Thoracic aorta (tissue), 2 donors: ENCODE measurements at regions not wholly inside any gene's neighbourhood (a gene's known extent, or its start where the extent isn't known, plus 50 kb on each side); places are given as distances from the start of the nearest gene placed in this dataset.

Source experiments
- ATAC-seq: fragments of 150-250 bp; one replicate; pipeline ENCODE4 v1.8.0; 2017; ENCODE audit warnings: low read depth; ENCODE audit not compliant: insufficient number of reproducible peaks, low FRiP score
- DNase-seq: peaks from one replicate; pipeline ENCODE4 v3.0.0-alpha.2; 2020; ENCODE audit warnings: low spot score
- H3K27ac ChIP-seq, 2 donors: fragments of 200-600 bp; sonication (generic); 1 replicate in 1 of 2; 2 replicates in 1 of 2; pipeline ENCODE4 v1.5.1; 2016; ENCODE audit warnings: mild to moderate bottlenecking in 2 of 2, moderate library complexity in 2 of 2
- H3K27me3 ChIP-seq: fragments of 200-600 bp; sonication (generic); replicated peaks from 2 replicates; pipeline ENCODE4 v1.6.0; 2016; ENCODE audit warnings: mild to moderate bottlenecking; ENCODE audit not compliant: insufficient read depth
- H3K36me3 ChIP-seq: fragments of 200-600 bp; sonication (generic); one replicate; pipeline ENCODE4 v1.5.1; 2016
- H3K4me1 ChIP-seq, 2 donors: fragments of 200-600 bp; sonication (generic); 1 replicate in 1 of 2; 2 replicates in 1 of 2; pipeline versions ENCODE4 v1.5.1 to v1.6.0; 2016; ENCODE audit warnings: low read depth in 2 of 2, mild to moderate bottlenecking in 1 of 2; ENCODE audit not compliant: control insufficient read depth in 1 of 2
- H3K4me3 ChIP-seq: fragments of 200-600 bp; sonication (generic); 2 replicates; pipeline ENCODE4 v1.5.1; 2016; ENCODE audit warnings: mild to moderate bottlenecking
- H3K9me3 ChIP-seq: fragments of 200-600 bp; sonication (generic); 2 replicates; pipeline ENCODE4 v1.5.1; 2016
- TF ChIP-seq, protein P1 (sequence below): fragments of 200-600 bp; sonication (generic); IDR thresholded peaks from one replicate; pipeline ENCODE4 v1.5.1; 2019; ENCODE audit warnings: antibody characterized with exemption

GRCh38 chr1:30384286-30385245, 338.8 kb downstream of the MATN1 start:
- H3K36me3 ChIP-seq = no peaks in the 10 kb centered on the region
- TF ChIP-seq, protein P1, sequence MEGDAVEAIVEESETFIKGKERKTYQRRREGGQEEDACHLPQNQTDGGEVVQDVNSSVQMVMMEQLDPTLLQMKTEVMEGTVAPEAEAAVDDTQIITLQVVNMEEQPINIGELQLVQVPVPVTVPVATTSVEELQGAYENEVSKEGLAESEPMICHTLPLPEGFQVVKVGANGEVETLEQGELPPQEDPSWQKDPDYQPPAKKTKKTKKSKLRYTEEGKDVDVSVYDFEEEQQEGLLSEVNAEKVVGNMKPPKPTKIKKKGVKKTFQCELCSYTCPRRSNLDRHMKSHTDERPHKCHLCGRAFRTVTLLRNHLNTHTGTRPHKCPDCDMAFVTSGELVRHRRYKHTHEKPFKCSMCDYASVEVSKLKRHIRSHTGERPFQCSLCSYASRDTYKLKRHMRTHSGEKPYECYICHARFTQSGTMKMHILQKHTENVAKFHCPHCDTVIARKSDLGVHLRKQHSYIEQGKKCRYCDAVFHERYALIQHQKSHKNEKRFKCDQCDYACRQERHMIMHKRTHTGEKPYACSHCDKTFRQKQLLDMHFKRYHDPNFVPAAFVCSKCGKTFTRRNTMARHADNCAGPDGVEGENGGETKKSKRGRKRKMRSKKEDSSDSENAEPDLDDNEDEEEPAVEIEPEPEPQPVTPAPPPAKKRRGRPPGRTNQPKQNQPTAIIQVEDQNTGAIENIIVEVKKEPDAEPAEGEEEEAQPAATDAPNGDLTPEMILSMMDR = no peak
- no peaks in the 10 kb centered on the region for H3K9me3 ChIP-seq
- H3K27ac ChIP-seq = no peak overlapping the region
- H3K4me1 ChIP-seq = no peaks in the 10 kb centered on the region
- DNase-seq (no peak), ATAC-seq (no peak)
- H3K27me3 ChIP-seq = no peaks in the 10 kb centered on the region
- H3K4me3 ChIP-seq = no peak overlapping the region

- TF ChIP-seq, protein P1 = no peak
- DNase-seq = no peak
- H3K9me3 ChIP-seq = no peaks in the 10 kb centered on the region
- H3K27me3 ChIP-seq = no peaks in the 10 kb centered on the region
- no peak for ATAC-seq
- H3K36me3 ChIP-seq = no peaks in the 10 kb centered on the region
- no peak overlapping the region for H3K27ac ChIP-seq
- no peak overlapping the region for H3K4me3 ChIP-seq
- no peaks in the 10 kb centered on the region for H3K4me1 ChIP-seq
Observed at GRCh38 chr1:30383221-30383711, 340.1 kb downstream of the MATN1 start.

DNA sequence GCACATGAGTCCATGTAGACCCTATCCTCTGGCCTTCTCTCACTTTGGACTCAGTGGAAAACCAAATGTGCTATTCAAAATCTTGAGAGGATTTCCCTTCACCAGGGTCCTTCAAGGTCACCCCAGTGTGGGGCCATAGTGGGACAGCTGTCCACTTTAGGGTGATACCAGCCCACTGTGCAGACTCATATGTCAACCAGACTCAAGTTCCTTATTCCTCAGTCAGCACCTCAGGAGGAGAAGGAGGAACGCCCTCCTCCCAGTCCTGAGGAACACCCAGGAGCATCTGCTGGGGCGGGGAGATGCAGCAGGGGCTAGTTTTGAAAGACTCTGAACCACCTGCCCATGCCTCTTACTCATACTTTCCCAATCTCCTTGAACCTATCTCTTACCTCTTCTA, 340.9 kb downstream of the MATN1 start:
- H3K27me3 ChIP-seq = no peaks in the 10 kb centered on the region
- no peaks in the 10 kb centered on the region for H3K9me3 ChIP-seq
- TF ChIP-seq, protein P1 = no peak
- ATAC-seq = no peak
- DNase-seq = no peak
- no peaks in the 10 kb centered on the region for H3K36me3 ChIP-seq
- H3K27ac ChIP-seq = no peak overlapping the region
- no peak overlapping the region for H3K4me3 ChIP-seq
- H3K4me1 ChIP-seq = no peaks in the 10 kb centered on the region

GRCh38 chr1:30381671-30382365, 341.6 kb downstream of the MATN1 start:
- no peak overlapping the region for H3K27ac ChIP-seq
- ATAC-seq = no peak
- H3K4me1 ChIP-seq = no peaks in the 10 kb centered on the region
- H3K4me3 ChIP-seq = no peak overlapping the region
- no peaks in the 10 kb centered on the region for H3K27me3 ChIP-seq
- TF ChIP-seq, protein P1 = no peak
- DNase-seq = no peak
- H3K36me3 ChIP-seq = no peaks in the 10 kb centered on the region
- H3K9me3 ChIP-seq = no peaks in the 10 kb centered on the region

GRCh38 chr1:30381266-30381665, 342.1 kb downstream of the MATN1 start:
- TF ChIP-seq, protein P1 = no peak
- no peaks in the 10 kb centered on the region for H3K27me3 ChIP-seq
- no peak for ATAC-seq

More at GRCh38 chr1:30381266-30381665, 342.1 kb downstream of the MATN1 start:
- Histone ChIP-seq H3K4me1 (no peaks in the 10 kb centered on the region), H3K9me3 (no peaks in the 10 kb centered on the region), H3K27ac (no peak overlapping the region), H3K4me3 (no peak overlapping the region), H3K36me3 (no peaks in the 10 kb centered on the region)
- no peak for DNase-seq
